ENCODE measurements at regions not wholly inside any gene's neighbourhood (a gene's known extent, or its start where the extent isn't known, plus 50 kb on each side); places are given as distances from the start of the nearest gene placed in this dataset.

- H3K27me3 ChIP-seq (replicated peaks; ENCODE audit: insufficient read depth) = peaks cover 10% of the 10 kb centered on the region
- WGBS = 3% methylated on average over 34 of the region's 34 CpGs
- no peaks in the 10 kb centered on the region for H3K9me3 ChIP-seq
- peak; percentile 21 for DNase-seq (ENCODE audit: low spot score)
- no peak overlapping the region for H3K27ac ChIP-seq
- H3K4me1 ChIP-seq (replicated peaks) = no peaks in the 10 kb centered on the region
- H3K4me3 ChIP-seq = no peak overlapping the region
- TF ChIP-seq POLR2AphosphoS5 (IDR thresholded peaks at IDR 0.05) (peak; percentile 33), CTCF (IDR thresholded peaks at IDR 0.05) (no peak), POLR2A (IDR thresholded peaks at IDR 0.05) (no peak)
- intact Hi-C loops (cut with DNase I) = no loop called here
- H3K36me3 ChIP-seq = no peaks in the 10 kb centered on the region
Observed at GRCh38 chr10:8331896-8332729, 277.6 kb downstream of the GATA3 start.

GRCh38 chr10:8332730-8333111 is 278.2 kb downstream of the GATA3 start:
- Histone ChIP-seq H3K4me1 (replicated peaks) (no peaks in the 10 kb centered on the region), H3K9me3 (no peaks in the 10 kb centered on the region), H3K36me3 (no peaks in the 10 kb centered on the region), H3K4me3 (no peak overlapping the region), H3K27ac (no peak overlapping the region), H3K27me3 (replicated peaks; ENCODE audit: insufficient read depth) (peaks cover 10% of the 10 kb centered on the region)
- intact Hi-C loops (cut with DNase I) = no loop called here
- TF ChIP-seq POLR2AphosphoS5 (IDR thresholded peaks at IDR 0.05) (no peak), CTCF (IDR thresholded peaks at IDR 0.05) (no peak), POLR2A (IDR thresholded peaks at IDR 0.05) (no peak)
- WGBS = 12% methylated on average over 6 of the region's 6 CpGs
- no peak for DNase-seq (ENCODE audit: low spot score)

- Histone ChIP-seq H3K4me1 (replicated peaks) (no peaks in the 10 kb centered on the region), H3K27me3 (replicated peaks; ENCODE audit: insufficient read depth) (peaks cover 10% of the 10 kb centered on the region), H3K9me3 (no peaks in the 10 kb centered on the region), H3K4me3 (no peak overlapping the region), H3K27ac (no peak overlapping the region), H3K36me3 (no peaks in the 10 kb centered on the region)
- TF ChIP-seq CTCF (IDR thresholded peaks at IDR 0.05) = no peak
- no peak for TF ChIP-seq POLR2A (IDR thresholded peaks at IDR 0.05)
- TF ChIP-seq POLR2AphosphoS5 (IDR thresholded peaks at IDR 0.05) = no peak
- intact Hi-C loops (cut with DNase I) = no loop called here
- no peak for DNase-seq (ENCODE audit: low spot score)
- WGBS = 92% methylated on average over 7 of the region's 7 CpGs
Observed at GRCh38 chr10:8334631-8335030, 280.1 kb downstream of the GATA3 start.

- Histone ChIP-seq H3K9me3 (no peaks in the 10 kb centered on the region), H3K27me3 (replicated peaks; ENCODE audit: insufficient read depth) (peaks cover 10% of the 10 kb centered on the region), H3K4me3 (no peak overlapping the region), H3K36me3 (no peaks in the 10 kb centered on the region), H3K4me1 (replicated peaks) (no peaks in the 10 kb centered on the region), H3K27ac (no peak overlapping the region)
- 77% methylated on average over 19 of the region's 19 CpGs for WGBS
- no peak for DNase-seq (ENCODE audit: low spot score)
- TF ChIP-seq POLR2AphosphoS5 (IDR thresholded peaks at IDR 0.05) (no peak), POLR2A (IDR thresholded peaks at IDR 0.05) (no peak), CTCF (IDR thresholded peaks at IDR 0.05) (no peak)
- intact Hi-C loops (cut with DNase I) = no loop called here
Observed at GRCh38 chr10:8336629-8337331, 282.3 kb downstream of the GATA3 start.

GRCh38 chr10:8337332-8337651 is 282.8 kb downstream of the GATA3 start:
- 29% methylated on average over 5 of the region's 5 CpGs for WGBS
- H3K36me3 ChIP-seq = no peaks in the 10 kb centered on the region
- intact Hi-C loops (cut with DNase I) = no loop called here

More at GRCh38 chr10:8337332-8337651, 282.8 kb downstream of the GATA3 start:
- no peaks in the 10 kb centered on the region for H3K9me3 ChIP-seq
- H3K4me3 ChIP-seq = no peak overlapping the region
- H3K27me3 ChIP-seq (replicated peaks; ENCODE audit: insufficient read depth) = peaks cover 10% of the 10 kb centered on the region
- no peak overlapping the region for H3K27ac ChIP-seq
- no peaks in the 10 kb centered on the region for H3K4me1 ChIP-seq (replicated peaks)
- no peak for DNase-seq (ENCODE audit: low spot score)
- no peak for TF ChIP-seq POLR2AphosphoS5 (IDR thresholded peaks at IDR 0.05)
- no peak for TF ChIP-seq POLR2A (IDR thresholded peaks at IDR 0.05)
- TF ChIP-seq CTCF (IDR thresholded peaks at IDR 0.05) = no peak
